Muscle of leg (tissue), 3 donors: ENCODE measurements at regions not wholly inside any gene's neighbourhood (a gene's known extent, or its start where the extent isn't known, plus 50 kb on each side); places are given as distances from the start of the nearest gene placed in this dataset.

ENCODE experiments used
- DNase-seq: peaks from one replicate; pipeline ENCODE4 v3.0.0; 2013
- H3K27ac ChIP-seq: one replicate; pipeline ENCODE4 v1.5.1; 2013; ENCODE audit warnings: mild to moderate bottlenecking, low read length, control low read depth
- H3K27me3 ChIP-seq: one replicate; pipeline ENCODE4 v1.6.1; 2013; ENCODE audit warnings: low read length; ENCODE audit not compliant: control insufficient read depth, insufficient read depth
- H3K36me3 ChIP-seq: one replicate; pipeline ENCODE4 v1.6.1; 2013; ENCODE audit warnings: low read length; ENCODE audit not compliant: control insufficient read depth, insufficient read depth
- H3K4me1 ChIP-seq: one replicate; pipeline ENCODE4 v1.6.1; 2013; ENCODE audit warnings: low read length; ENCODE audit not compliant: control insufficient read depth, insufficient read depth
- H3K4me3 ChIP-seq: one replicate; pipeline ENCODE4 v1.5.1; 2013; ENCODE audit warnings: low read length, control low read depth
- H3K9me3 ChIP-seq: replicated peaks from 2 replicates; pipeline ENCODE4 v1.6.1; 2013; ENCODE audit warnings: low read depth, low read length; ENCODE audit not compliant: control insufficient read depth
- WGBS: methylation state at CpG from one replicate; pipeline ENCODE4 v1.1.5; 2013; ENCODE audit warnings: missing lambda C conversion rate; ENCODE audit not compliant: insufficient coverage; 5-methylcytosine and 5-hydroxymethylcytosine counted together

DNA sequence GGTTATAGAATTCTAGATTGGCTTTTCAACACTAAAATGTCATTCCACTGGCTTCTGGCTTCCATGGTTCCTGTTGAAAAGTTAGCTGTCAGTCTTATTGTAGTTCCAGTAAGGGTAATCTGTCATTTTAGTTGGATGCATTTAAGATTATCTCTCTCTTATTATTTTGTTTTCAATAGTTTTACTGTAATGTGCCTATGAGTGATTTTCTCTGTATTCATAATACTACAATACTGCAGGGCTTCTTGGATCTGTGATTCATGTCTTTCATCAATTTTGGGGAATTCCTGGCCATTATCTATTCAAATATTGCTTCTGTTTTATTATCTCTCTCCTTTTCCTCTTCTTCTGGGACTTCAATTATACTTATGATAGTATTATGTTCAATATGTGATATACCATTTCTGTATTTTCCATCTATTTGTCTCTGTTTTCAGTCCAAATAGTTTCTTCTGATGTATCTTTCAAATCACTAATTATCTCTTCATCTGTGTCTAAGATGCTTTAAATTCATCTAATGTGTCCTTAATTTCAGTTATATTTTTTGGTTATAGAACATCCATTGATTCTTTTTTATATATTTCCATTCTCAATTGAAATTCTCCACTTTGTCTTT, 101.5 kb downstream of the KCTD15 start:
- no peaks in the 10 kb centered on the region for H3K36me3 ChIP-seq
- no peaks in the 10 kb centered on the region for H3K27me3 ChIP-seq
- H3K4me3 ChIP-seq: no peak overlapping the region
- no peak for DNase-seq
- no peak overlapping the region for H3K27ac ChIP-seq
- no peaks in the 10 kb centered on the region for H3K4me1 ChIP-seq
- H3K9me3 ChIP-seq: peaks cover 3% of the 10 kb centered on the region

DNA sequence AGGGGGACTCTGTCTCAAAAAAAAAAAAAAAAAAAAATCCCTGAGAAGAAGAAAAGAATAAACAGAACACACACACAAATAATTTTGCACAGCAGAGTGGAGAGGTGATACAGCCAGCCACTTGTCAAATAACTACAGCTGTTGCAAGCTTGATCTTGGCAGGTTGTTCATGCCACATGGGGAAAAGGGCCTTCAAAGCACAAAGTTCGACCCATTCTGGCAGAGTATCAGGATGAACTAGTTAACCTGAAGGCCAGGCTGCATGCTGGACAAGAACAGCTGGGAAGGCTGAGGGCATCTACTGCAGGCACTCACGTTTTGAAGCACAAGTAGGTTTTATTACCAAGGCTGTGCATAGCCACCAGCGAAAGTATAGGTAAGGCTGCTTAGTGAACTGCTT, 104.1 kb downstream of the KCTD15 start:
- H3K9me3 ChIP-seq: peaks cover 3% of the 10 kb centered on the region
- H3K4me3 ChIP-seq: no peak overlapping the region
- 57% methylated on average over 3 of the region's 3 CpGs for WGBS
- DNase-seq: no peak
- H3K4me1 ChIP-seq: peaks cover 4% of the 10 kb centered on the region
- H3K36me3 ChIP-seq: no peaks in the 10 kb centered on the region
- peaks cover 9% of the 10 kb centered on the region for H3K27me3 ChIP-seq
- no peak overlapping the region for H3K27ac ChIP-seq

DNA sequence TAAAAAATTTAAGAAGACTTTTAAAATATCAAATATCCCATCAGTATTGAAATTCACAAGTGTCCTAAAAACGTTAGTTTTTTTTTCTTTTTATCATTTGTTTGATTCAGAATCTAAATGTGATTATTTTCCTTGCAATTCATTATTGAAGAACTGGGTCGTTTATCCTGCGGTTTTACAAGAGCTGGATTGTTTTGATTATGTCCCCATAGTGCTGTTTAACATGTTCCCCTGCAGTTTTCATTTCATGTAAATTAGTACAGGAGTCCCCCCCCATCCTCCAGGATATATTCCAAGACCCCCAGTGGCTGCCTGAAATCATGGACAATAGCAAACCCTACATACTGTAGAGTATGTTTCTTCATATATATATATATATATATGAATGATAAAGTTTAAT, 105.7 kb downstream of the KCTD15 start:
- no peak overlapping the region for H3K27ac ChIP-seq
- peaks cover 23% of the 10 kb centered on the region for H3K27me3 ChIP-seq
- DNase-seq: no peak
- no CpG with 5 or more reads among the region's 3 CpGs for WGBS
- H3K4me3 ChIP-seq: no peak overlapping the region
- peaks cover 3% of the 10 kb centered on the region for H3K9me3 ChIP-seq
- no peaks in the 10 kb centered on the region for H3K36me3 ChIP-seq
- peaks cover 9% of the 10 kb centered on the region for H3K4me1 ChIP-seq

DNA sequence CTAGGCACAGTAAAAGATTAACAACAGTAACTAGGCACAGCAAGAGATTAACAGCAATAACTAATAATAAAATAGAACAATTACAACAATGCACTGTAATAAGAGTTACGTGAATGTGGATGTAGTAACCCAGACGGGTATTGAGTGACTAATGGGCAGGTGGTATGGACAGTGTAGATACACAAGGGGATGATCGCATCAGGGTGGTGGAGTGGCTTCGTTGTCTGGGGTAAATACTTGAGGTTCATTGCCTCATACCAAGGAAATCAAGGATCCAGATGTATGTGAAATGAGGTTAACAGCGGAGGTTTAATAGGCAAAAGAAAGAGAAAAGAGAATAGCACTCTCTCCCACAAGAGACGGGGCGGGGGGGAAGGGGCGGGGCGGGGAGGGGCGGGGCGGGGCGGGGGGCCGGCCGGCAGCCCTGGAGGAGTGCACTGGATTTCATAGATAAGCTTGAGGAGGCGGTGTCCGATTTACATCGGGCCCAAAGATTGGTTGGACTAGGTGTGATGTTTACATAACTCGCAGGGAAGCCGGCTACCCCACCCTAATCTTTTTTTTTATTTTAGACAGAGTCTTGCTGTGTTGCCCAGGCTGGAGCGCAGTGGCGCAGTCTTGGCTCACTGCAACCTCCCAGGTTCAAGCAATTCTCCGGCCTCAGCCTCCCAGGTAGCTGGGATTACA, 106.3 kb downstream of the KCTD15 start:
- no peak overlapping the region for H3K4me3 ChIP-seq
- DNase-seq: no peak
- H3K9me3 ChIP-seq: peaks cover 2% of the 10 kb centered on the region
- no peaks in the 10 kb centered on the region for H3K36me3 ChIP-seq
- H3K27ac ChIP-seq: no peak overlapping the region
- peaks cover 9% of the 10 kb centered on the region for H3K4me1 ChIP-seq
- H3K27me3 ChIP-seq: peaks cover 28% of the 10 kb centered on the region
- WGBS: no CpG with 5 or more reads among the region's 22 CpGs

DNA sequence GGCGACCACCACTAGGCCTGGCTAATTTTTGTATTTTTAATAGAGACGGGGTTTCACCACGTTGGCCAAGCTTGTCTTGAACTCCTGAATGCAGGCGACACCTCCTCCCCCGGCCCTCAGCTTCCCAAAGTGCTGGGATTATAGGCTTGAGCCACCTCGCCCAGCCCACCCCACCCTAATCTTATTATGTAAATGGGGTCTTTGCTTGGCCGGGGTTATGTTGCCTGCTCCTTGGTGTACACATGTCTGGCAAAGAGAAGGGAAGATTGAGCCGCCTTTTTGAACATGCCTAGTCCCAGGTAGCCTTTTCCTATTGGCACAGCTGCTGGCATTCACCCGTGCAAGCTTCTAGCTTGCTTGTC, 106.8 kb downstream of the KCTD15 start:
- peaks cover 29% of the 10 kb centered on the region for H3K27me3 ChIP-seq
- no CpG with 5 or more reads among the region's 9 CpGs for WGBS
- peaks cover 9% of the 10 kb centered on the region for H3K4me1 ChIP-seq
- H3K27ac ChIP-seq: no peak overlapping the region
- no peaks in the 10 kb centered on the region for H3K36me3 ChIP-seq
- DNase-seq: no peak
- H3K4me3 ChIP-seq: no peak overlapping the region
- H3K9me3 ChIP-seq: no peaks in the 10 kb centered on the region

DNA sequence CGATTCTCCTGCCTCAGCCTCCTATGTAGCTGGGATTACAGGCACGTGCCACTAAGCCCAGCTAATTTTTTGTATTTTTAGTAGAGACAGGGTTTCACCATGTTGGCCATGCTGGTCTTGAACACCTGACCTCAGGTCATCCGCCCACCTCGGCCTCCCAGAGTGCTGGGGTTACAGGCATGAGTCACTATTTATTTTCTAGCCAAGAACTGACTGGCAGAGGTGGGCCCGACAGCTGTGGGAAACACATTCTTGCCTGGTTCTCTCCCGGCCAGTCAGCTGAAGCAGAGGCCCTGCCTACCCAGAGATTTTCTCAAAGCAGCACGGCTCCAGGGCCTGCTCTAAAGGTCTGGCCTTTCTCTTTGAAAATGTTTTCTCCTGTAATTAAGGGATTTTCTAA, 108.0 kb downstream of the KCTD15 start:
- H3K4me3 ChIP-seq: no peak overlapping the region
- 39% methylated on average over 3 of the region's 7 CpGs for WGBS
- peaks cover 36% of the 10 kb centered on the region for H3K27me3 ChIP-seq
- H3K4me1 ChIP-seq: peaks cover 9% of the 10 kb centered on the region
- peak; percentile 50 for DNase-seq
- H3K9me3 ChIP-seq: no peaks in the 10 kb centered on the region
- no peak overlapping the region for H3K27ac ChIP-seq
- no peaks in the 10 kb centered on the region for H3K36me3 ChIP-seq

DNA sequence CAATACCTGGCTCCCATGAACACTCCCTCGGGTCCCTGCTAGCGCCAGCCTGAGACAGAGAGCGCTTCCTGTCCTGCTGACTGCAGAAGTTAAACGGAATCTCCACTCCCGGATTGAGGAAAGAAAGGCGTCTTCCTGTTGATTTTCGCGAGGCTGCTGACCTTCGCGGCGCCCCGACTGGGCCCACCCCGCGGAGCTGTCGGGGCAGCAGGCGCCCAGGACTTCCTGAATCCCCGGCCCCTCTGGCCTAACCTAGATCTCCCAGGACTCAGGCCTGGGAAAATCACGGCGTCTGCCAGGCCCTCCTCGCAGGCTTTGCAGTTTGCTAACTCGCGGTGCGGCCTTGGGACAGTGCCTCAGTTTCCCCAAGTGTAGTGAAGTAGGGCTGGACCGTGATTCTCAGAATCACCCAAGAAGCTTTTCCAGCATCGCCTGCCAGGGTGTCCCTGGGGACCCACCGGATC, 108.8 kb downstream of the KCTD15 start:
- WGBS: 1% methylated on average over 25 of the region's 26 CpGs
- Histone ChIP-seq H3K36me3 (no peaks in the 10 kb centered on the region), H3K9me3 (no peaks in the 10 kb centered on the region), H3K4me3 (peak overlapping the region; percentile 43), H3K27ac (peak overlapping the region; percentile 79), H3K27me3 (peaks cover 36% of the 10 kb centered on the region), H3K4me1 (peaks cover 9% of the 10 kb centered on the region)
- DNase-seq: peak; percentile 31

DNA sequence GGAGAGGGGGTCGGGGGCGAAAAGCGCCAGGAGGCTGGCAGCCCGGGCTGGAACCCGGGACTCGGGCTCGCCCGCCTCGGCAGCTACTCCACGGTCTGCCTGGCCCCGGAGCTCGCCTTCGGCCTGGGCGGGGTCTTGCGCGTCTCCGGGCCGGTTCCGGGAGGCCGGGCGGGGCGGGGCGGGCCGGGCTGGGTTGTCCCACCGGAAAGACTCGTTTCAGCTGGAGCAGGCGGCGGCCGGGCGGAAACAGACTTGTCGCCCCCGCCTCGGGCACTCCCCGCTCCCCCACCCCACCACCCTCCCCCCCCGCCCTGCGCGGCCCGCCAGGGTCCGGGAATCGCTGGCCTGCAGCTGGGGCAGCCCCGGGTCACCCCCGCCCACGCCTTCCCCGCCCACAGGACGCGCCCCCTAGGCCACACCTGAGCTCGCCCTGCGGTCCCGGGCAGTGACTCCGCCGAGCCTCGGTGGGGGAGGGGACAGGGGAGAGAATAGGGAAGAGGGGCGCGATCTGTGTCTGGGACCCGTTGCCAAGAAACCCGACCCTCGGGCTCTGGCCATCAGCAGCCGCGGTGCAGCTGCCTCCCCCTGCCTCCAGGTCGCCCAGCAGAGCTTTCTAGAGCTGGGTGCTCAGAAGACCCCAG, 109.4 kb downstream of the KCTD15 start:
- peak; percentile 62 for DNase-seq
- Histone ChIP-seq H3K4me1 (peaks cover 9% of the 10 kb centered on the region), H3K36me3 (no peaks in the 10 kb centered on the region), H3K9me3 (no peaks in the 10 kb centered on the region), H3K27me3 (peaks cover 36% of the 10 kb centered on the region), H3K27ac (peak overlapping the region; percentile 79), H3K4me3 (peak overlapping the region; percentile 43)
- under 1% methylated on average over 31 of the region's 60 CpGs for WGBS

DNA sequence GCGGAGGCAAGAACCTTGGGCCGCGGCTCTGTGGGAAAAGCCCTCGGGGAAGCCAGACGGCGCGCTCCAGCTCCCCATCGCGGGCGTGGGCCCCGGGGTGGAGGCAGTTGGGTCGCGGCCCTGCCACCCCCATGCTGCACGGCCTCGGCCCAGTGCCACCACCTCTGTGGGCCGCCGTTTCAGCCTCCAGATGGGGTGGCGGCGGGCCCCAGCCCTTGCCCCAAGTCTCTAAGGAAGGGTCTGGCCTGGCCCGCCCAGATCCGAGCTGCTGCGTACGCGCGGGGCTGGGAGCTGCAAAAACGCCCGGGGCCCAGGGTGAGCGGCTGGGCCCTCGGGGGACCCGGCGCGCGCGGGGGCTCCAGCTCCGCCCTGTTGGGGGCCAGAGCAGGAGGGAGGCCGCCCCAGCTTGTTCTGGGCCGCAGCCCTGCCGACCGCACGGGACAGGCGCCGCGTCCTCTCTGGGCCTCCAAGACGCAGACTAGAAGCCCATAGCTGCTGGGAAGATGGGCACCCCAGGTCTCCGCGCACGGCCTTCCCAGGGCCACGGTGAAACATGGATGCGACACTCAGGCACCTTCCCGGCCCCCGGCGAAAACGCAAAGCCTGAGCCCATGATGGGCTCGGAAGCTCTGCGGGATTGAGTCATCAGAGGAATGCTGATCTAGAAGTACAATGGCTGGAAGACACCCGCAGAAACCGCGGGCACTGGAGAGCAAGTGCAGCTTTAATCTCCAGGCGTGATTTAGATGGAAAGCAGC, 110.1 kb downstream of the KCTD15 start:
- Histone ChIP-seq H3K27me3 (peaks cover 36% of the 10 kb centered on the region), H3K9me3 (no peaks in the 10 kb centered on the region), H3K4me3 (no peak overlapping the region), H3K36me3 (no peaks in the 10 kb centered on the region), H3K27ac (no peak overlapping the region), H3K4me1 (peaks cover 9% of the 10 kb centered on the region)
- 3% methylated on average over 59 of the region's 59 CpGs for WGBS
- no peak for DNase-seq

DNA sequence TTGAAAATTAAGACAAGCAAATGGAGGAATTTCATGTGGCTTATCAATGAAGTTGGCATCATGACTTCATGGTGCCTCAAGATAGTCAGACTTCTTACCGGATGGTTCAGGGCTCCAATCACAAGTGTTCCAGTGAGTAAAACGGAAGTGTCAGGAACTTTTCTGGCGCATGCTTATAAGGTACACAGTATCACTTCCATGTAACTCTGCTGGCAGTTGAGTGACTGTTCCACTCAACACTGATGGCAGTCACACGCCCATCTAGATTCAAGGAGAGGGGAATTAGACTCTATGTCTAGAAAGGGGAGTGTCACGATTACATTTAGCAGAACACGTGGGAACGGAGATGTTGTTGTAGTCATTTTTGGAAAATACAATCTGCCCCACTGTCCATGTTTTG, 114.3 kb downstream of the KCTD15 start:
- Histone ChIP-seq H3K4me3 (no peak overlapping the region), H3K9me3 (no peaks in the 10 kb centered on the region), H3K36me3 (no peaks in the 10 kb centered on the region), H3K27me3 (peaks cover 27% of the 10 kb centered on the region), H3K27ac (no peak overlapping the region), H3K4me1 (peaks cover 4% of the 10 kb centered on the region)
- DNase-seq: no peak
- WGBS: 93% methylated on average over 3 of the region's 7 CpGs
